ENCODE measurements at regions not wholly inside any gene's neighbourhood (a gene's known extent, or its start where the extent isn't known, plus 50 kb on each side); places are given as distances from the start of the nearest gene placed in this dataset.

DNA sequence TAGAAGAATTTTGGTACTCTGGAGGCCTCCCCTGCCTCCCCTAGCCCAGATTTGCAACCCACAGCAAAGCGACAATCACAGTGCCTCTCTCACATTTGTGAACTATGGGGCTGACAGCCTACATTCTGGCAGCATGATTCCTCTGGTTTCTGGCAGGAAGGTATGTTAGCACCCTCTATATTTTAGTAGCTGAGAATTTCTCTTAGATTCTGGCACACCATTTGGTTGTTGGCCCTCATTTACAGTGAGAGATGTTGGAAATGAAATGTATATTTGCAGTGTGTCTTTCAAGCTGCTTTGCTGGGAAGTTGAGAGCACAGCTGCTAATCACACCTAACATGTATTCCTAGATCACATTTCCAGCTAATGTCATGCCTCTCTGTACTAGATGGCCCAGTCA, 735.0 kb downstream of the FGF9 start:
- H3K4me1 Mint-ChIP-seq (ENCODE audit: low read depth, unreplicated experiment): no peaks in the 10 kb centered on the region
- no peaks in the 10 kb centered on the region for H3K27me3 Mint-ChIP-seq (ENCODE audit: unreplicated experiment)
- no peak overlapping the region for H3K4me3 Mint-ChIP-seq (ENCODE audit: unreplicated experiment)
- TF ChIP-seq, protein P1, sequence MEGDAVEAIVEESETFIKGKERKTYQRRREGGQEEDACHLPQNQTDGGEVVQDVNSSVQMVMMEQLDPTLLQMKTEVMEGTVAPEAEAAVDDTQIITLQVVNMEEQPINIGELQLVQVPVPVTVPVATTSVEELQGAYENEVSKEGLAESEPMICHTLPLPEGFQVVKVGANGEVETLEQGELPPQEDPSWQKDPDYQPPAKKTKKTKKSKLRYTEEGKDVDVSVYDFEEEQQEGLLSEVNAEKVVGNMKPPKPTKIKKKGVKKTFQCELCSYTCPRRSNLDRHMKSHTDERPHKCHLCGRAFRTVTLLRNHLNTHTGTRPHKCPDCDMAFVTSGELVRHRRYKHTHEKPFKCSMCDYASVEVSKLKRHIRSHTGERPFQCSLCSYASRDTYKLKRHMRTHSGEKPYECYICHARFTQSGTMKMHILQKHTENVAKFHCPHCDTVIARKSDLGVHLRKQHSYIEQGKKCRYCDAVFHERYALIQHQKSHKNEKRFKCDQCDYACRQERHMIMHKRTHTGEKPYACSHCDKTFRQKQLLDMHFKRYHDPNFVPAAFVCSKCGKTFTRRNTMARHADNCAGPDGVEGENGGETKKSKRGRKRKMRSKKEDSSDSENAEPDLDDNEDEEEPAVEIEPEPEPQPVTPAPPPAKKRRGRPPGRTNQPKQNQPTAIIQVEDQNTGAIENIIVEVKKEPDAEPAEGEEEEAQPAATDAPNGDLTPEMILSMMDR (IDR thresholded peaks at IDR 0.05; ENCODE audit: partially characterized antibody, unreplicated experiment): no peak
- H3K36me3 Mint-ChIP-seq (ENCODE audit: unreplicated experiment): no peaks in the 10 kb centered on the region
- no peak for DNase-seq
- no peak overlapping the region for H3K27ac Mint-ChIP-seq (ENCODE audit: unreplicated experiment)
- no peaks in the 10 kb centered on the region for H3K9me3 Mint-ChIP-seq (ENCODE audit: unreplicated experiment)

DNA sequence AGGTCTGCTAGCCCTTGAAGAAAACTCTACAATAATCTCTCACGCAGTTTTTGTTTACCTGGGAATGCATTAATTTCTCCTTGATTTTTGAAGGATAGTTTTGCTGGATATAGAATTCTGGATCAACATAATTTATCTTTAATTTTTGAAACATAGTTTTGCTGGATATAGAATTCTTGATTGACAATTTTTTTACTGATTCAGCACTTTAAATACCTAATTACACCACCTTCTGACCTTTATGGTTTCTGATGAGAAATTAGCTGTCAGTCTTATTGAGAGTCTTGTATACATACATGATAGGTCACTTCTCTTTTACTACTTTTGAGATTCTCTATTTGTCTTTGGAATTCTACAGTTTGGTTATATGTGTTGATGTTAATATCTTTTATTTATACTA, 741.6 kb downstream of the FGF9 start:
- H3K36me3 Mint-ChIP-seq (ENCODE audit: unreplicated experiment): peaks cover 14% of the 10 kb centered on the region
- H3K4me3 Mint-ChIP-seq (ENCODE audit: unreplicated experiment): no peak overlapping the region
- no peak overlapping the region for H3K27ac Mint-ChIP-seq (ENCODE audit: unreplicated experiment)
- no peak for DNase-seq
- H3K27me3 Mint-ChIP-seq (ENCODE audit: unreplicated experiment): no peaks in the 10 kb centered on the region
- TF ChIP-seq, protein P1 (IDR thresholded peaks at IDR 0.05; ENCODE audit: partially characterized antibody, unreplicated experiment): no peak
- no peaks in the 10 kb centered on the region for H3K4me1 Mint-ChIP-seq (ENCODE audit: low read depth, unreplicated experiment)
- peaks cover 5% of the 10 kb centered on the region for H3K9me3 Mint-ChIP-seq (ENCODE audit: unreplicated experiment)

DNA sequence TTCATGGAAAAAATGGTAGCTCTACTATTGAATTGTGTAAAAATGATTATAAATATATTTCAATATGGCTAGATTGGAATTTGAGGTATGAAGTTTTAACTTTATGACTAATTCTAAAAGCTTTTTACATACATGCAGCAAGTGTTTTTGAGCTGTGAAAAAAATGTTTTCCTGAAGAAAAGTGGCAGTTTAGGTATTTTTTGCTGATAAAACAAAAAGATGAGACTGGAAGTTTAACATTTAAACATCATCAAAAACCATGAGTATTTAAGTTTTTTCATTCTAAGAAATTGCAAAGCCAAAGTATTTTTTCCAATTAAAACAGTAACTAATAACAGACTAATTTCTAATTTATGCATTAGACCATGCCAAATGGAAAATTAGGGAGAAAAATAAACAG, 751.1 kb downstream of the FGF9 start:
- Mint-ChIP-seq H3K27me3 (ENCODE audit: unreplicated experiment) (no peaks in the 10 kb centered on the region), H3K27ac (ENCODE audit: unreplicated experiment) (no peak overlapping the region), H3K36me3 (ENCODE audit: unreplicated experiment) (no peaks in the 10 kb centered on the region), H3K4me1 (ENCODE audit: low read depth, unreplicated experiment) (no peaks in the 10 kb centered on the region), H3K9me3 (ENCODE audit: unreplicated experiment) (peaks cover 1% of the 10 kb centered on the region), H3K4me3 (ENCODE audit: unreplicated experiment) (no peak overlapping the region)
- TF ChIP-seq, protein P1 (IDR thresholded peaks at IDR 0.05; ENCODE audit: partially characterized antibody, unreplicated experiment): no peak
- no peak for DNase-seq

DNA sequence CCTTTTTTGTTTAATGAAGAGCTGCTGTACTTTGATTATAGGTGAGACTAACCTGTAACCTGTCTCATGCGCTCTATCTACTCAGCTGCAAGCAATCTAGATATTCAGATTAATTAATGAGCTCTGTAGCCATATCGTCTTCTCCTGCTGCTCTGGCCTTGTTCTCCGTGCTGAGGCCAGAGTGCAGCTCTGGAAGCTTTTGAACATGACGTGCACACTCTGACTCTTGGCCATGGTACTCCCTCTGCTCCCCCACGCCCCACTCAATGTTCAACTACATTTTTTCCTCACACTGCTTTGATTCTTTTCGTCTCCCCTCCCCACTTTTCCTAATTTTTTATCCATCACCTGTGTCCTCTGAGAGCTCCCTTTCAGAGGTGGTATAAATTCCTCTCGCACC, 751.8 kb downstream of the FGF9 start:
- Mint-ChIP-seq H3K4me1 (ENCODE audit: low read depth, unreplicated experiment) (no peaks in the 10 kb centered on the region), H3K36me3 (ENCODE audit: unreplicated experiment) (no peaks in the 10 kb centered on the region), H3K9me3 (ENCODE audit: unreplicated experiment) (peaks cover 1% of the 10 kb centered on the region), H3K27ac (ENCODE audit: unreplicated experiment) (no peak overlapping the region), H3K4me3 (ENCODE audit: unreplicated experiment) (no peak overlapping the region), H3K27me3 (ENCODE audit: unreplicated experiment) (no peaks in the 10 kb centered on the region)
- TF ChIP-seq, protein P1 (IDR thresholded peaks at IDR 0.05; ENCODE audit: partially characterized antibody, unreplicated experiment): no peak
- DNase-seq: no peak

DNA sequence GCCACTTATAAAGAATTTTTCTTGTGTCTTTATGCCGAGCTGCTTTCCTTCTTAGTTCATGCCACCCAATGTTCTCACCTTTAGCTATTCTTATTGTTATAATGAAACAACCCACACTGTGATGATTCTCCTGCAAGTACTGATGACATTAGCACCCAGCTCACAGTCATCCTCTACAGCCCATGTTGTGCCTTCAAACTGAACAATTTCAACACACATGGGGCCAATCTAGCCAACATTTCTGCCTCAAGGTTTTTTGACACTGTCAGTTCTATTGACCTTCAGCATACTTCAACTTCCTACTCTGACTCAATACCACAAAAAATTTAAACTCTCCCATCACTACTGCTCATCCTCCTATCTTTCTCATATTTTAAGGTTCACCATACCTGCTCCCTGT, 752.4 kb downstream of the FGF9 start:
- Mint-ChIP-seq H3K27ac (ENCODE audit: unreplicated experiment) (no peak overlapping the region), H3K9me3 (ENCODE audit: unreplicated experiment) (peaks cover 1% of the 10 kb centered on the region)

More for the DNA sequence above, 752.4 kb downstream of the FGF9 start:
- TF ChIP-seq, protein P1 (IDR thresholded peaks at IDR 0.05; ENCODE audit: partially characterized antibody, unreplicated experiment): no peak
- Mint-ChIP-seq H3K36me3 (ENCODE audit: unreplicated experiment) (no peaks in the 10 kb centered on the region), H3K27me3 (ENCODE audit: unreplicated experiment) (no peaks in the 10 kb centered on the region), H3K4me3 (ENCODE audit: unreplicated experiment) (no peak overlapping the region), H3K4me1 (ENCODE audit: low read depth, unreplicated experiment) (no peaks in the 10 kb centered on the region)
- no peak for DNase-seq

Measured in glutamatergic neuron (in vitro differentiated cells).